RWPE1 (cell line): ENCODE measurements at regions not wholly inside any gene's neighbourhood (a gene's known extent, or its start where the extent isn't known, plus 50 kb on each side); places are given as distances from the start of the nearest gene placed in this dataset.

Source experiments
- CTCF ChIA-PET: fragments of 350-600 bp; sonication (Branson Sonifier 250); formaldehyde crosslinking; extraction: SDS; loops from one replicate; lab custom pipeline; 2021; lab: Yijun Ruan, JAX
- POLR2A ChIA-PET: fragments of 400-600 bp; formaldehyde crosslinking; extraction: SDS; loops from one replicate; lab custom pipeline; 2020; ENCODE audit warnings: antibody characterized with exemption; ENCODE audit not compliant: low non-redundant PET; lab: Yijun Ruan, JAX
- DNase-seq: peaks from one replicate; pipeline ENCODE4 v3.0.0; 2012; ENCODE audit warnings: low spot score
- H3K27ac ChIP-seq: fragments of 450-650 bp; 2 replicates; pipeline ENCODE4 v1.5.1; 2017
- TF ChIP-seq, protein P1 (sequence below): fragments of 450-650 bp; conservative IDR thresholded peaks from 2 replicates; pipeline ENCODE4 v1.5.1; 2017; ENCODE audit warnings: low read depth, mild to moderate bottlenecking

DNA sequence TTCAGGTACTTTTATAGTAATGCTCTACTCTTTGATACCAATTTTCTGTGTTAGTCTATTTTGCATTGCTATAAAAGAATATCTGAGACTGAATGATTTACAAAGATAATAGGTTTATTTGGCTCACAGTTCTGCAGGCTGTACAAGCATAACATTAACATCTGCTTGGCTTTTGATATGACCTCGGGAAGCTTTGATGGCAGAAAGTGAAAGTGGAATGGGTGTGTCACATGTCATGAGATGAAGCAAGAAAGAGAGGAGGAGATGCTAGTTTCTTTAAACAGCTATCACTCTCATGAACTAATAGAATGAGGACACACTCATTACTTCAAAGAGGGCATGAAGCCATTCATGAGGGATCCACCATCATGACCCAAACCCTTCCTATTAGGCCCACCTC, 270.9 kb upstream of the IL12B start:
- TF ChIP-seq, protein P1, sequence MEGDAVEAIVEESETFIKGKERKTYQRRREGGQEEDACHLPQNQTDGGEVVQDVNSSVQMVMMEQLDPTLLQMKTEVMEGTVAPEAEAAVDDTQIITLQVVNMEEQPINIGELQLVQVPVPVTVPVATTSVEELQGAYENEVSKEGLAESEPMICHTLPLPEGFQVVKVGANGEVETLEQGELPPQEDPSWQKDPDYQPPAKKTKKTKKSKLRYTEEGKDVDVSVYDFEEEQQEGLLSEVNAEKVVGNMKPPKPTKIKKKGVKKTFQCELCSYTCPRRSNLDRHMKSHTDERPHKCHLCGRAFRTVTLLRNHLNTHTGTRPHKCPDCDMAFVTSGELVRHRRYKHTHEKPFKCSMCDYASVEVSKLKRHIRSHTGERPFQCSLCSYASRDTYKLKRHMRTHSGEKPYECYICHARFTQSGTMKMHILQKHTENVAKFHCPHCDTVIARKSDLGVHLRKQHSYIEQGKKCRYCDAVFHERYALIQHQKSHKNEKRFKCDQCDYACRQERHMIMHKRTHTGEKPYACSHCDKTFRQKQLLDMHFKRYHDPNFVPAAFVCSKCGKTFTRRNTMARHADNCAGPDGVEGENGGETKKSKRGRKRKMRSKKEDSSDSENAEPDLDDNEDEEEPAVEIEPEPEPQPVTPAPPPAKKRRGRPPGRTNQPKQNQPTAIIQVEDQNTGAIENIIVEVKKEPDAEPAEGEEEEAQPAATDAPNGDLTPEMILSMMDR, result no peak
- no peak overlapping the region for H3K27ac ChIP-seq
- POLR2A ChIA-PET, result no interaction called here
- no peak for DNase-seq
- CTCF ChIA-PET, result no interaction called here

DNA sequence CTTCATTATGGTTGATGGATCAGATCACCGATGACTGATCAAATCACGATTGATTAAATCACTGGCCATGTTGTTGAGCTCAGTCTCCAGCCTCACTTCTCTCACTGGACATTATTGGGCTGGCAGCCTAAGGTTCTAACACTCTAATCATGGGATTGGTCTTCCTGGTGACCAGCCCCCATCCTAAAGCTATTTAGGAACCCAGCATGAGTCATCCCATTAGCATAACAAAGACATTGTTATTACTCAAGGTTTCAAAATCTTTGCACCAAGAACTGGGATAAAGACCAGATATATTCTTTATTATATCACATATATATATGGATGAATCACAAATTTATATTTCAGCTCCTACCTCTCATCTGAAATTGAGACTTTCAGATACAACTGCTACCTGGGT, 272.1 kb upstream of the IL12B start:
- ChIA-PET POLR2A (no interaction called here), CTCF (no interaction called here)
- TF ChIP-seq, protein P1, result no peak
- no peak overlapping the region for H3K27ac ChIP-seq
- no peak for DNase-seq

DNA sequence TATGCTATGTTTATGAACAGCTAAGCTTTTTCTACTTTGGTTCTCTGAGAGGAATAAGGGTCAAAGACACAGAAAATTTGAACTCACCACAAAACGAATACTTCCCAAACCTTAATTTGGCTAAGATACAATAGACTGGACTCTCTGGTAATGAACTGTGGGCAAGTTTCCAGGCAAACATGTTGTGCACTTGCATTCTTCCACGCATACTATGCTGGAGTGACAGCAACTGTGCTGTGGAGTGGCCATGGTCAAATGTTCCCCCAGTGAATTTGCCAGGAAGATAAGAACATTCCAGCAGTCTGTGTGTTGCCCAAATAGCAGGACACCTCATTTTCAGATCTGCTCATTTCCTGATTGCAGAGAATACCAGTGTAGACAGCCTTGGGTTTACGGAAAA, 275.3 kb upstream of the IL12B start:
- TF ChIP-seq, protein P1, result no peak
- ChIA-PET CTCF (no interaction called here), POLR2A (no interaction called here)
- no peak overlapping the region for H3K27ac ChIP-seq
- DNase-seq, result no peak

DNA sequence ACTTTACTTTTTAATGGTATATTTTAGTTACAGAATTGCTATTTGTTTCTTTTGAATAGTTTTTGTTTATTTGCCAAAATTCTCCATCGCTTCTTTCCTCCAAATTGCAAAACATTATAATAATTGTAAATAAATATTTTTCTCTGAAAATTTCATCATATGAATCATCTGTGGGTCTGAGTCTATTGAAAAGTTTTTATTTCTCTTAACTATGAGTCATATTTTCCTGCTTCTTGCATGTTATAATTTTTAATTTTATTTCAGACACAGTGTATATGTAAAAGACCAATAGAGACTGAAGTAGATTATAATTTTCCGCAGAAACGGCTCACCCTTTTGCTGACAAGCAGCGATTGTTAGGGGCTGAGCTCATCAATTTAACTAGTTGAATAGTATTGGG, 279.1 kb upstream of the IL12B start:
- DNase-seq, result no peak
- ChIA-PET POLR2A (no interaction called here), CTCF (no interaction called here)
- TF ChIP-seq, protein P1, result no peak
- no peak overlapping the region for H3K27ac ChIP-seq

DNA sequence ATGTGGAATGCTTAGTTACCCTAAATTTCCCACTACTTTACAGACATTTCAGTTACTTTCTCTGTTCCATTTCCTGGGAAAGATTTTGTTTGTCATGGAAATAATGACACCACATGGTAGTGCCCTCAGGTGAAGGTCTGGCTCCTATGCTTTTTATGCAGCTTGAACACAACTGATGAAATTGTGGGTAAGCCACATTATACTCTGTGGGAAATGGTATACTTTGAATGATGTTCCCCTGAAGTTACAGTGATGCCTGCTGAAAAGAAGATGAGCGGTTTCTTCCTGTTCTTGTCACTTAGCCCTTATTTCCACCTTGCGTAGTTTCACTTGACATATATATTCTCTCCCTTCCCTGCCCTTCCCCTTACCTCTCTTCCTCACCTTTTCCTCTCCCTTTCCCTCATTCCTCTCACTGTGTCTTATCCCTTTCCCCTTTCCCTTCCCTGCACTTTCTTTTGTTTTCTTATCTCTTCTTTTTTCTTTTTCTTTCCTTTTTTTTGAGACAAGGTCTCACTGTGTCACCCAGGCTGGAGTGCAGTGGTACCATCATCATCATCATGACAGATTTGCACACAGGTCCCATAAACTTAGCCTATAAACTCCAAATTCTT, 280.8 kb upstream of the IL12B start:
- ChIA-PET CTCF (no interaction called here), POLR2A (no interaction called here)
- no peak for DNase-seq
- H3K27ac ChIP-seq, result no peak overlapping the region
- TF ChIP-seq, protein P1, result no peak

DNA sequence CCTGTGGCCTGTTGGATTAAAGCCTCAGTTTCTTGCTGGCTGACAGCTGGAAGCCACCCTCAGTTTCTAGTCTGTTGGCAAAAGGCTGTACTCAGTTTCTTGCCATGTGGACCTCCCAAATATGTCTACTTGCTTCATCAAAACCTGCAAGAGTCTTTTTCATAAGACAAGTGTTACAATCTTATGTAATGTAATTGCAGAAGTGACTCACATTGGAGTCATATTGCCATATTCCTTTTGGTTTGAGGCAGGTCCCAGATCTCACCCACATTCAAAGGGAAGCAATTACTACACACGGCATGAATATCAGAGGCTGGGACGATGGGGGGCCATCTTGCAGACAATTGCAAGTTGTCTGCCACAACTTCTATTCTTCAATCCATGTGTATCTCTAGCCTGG, 286.7 kb upstream of the IL12B start:
- peak; percentile 76 for DNase-seq
- POLR2A ChIA-PET, result no interaction called here
- no peak overlapping the region for H3K27ac ChIP-seq
- TF ChIP-seq, protein P1, result no peak
- CTCF ChIA-PET, result interaction anchor here (0.6 to 1.2 kb wide), 3 partner anchors 14 to 158 kb away, joined by 4 to 6 read pairs (median 5); no protein-coding TSS in a partner anchor

DNA sequence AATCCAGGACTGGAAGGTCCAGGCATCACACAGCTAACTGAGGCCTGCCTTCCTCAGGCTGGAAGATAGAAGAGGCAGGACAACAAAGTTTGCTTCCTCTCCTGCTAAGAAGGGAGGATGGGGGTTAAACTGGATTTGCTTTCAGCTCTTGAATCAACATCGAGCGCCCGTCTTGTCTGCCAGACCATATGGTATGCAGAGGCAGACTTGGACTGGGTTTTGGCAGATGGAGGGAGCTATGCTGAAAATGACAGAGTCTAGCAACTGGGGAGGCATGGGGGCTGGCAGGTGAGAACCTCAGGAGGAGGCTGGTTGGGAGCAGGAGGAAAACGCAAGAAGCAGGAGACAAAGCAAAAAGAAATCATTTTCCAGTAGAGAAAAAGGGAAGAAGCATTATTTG, 289.5 kb upstream of the IL12B start:
- TF ChIP-seq, protein P1, result no peak
- ChIA-PET POLR2A (no interaction called here), CTCF (interaction anchor here (0.7 to 1.2 kb wide), 2 partner anchors 13 to 89 kb away, joined by 4 to 6 read pairs; no protein-coding TSS in a partner anchor)
- no peak overlapping the region for H3K27ac ChIP-seq
- DNase-seq, result no peak
